ENCODE measurements at regions not wholly inside any gene's neighbourhood (a gene's known extent, or its start where the extent isn't known, plus 50 kb on each side); places are given as distances from the start of the nearest gene placed in this dataset.

DNA sequence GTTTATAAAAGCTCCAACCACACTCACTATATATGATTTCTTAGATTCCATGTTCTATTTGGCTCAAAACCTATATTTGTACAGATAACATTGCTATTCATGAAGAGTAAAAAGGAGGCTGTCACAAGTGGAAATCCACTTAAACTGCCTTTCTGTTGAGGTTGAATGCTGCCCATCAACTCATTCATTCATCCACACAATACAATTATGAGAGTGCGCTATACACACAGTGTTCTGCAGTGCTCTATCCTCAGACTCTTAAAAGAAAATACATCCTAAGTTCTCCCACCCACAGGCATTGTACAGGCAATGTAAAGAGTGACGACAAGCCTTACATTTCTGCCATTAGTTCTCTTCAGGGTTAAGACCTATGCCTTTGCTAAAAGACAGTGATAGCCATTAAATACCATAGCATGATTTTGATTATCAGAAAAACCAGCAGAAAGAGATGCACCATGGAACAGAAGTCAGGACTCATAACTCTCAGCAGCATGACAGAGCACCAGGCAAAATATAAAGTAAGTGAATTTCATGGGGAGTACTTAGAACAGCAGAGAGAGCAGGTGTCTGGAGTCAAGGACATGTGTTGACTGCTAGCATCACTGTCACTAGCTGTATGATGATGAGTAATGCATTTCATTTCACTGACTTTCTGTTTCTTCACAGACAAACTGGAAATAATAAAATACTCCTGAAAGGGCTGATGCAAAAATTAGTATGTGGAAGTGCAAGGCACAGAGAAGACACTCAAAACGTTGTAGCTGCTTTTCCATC, 218.0 kb downstream of the RBM26 start:
- TF ChIP-seq EZH2phosphoT487 (IDR thresholded peaks at IDR 0.05; ENCODE audit: insufficient read depth, low read depth) (no peak), EZH2 (IDR thresholded peaks at IDR 0.05; ENCODE audit: insufficient read depth, poor library complexity, severe bottlenecking) (no peak)
